GM12878 (cell line): ENCODE measurements at regions not wholly inside any gene's neighbourhood (a gene's known extent, or its start where the extent isn't known, plus 50 kb on each side); places are given as distances from the start of the nearest gene placed in this dataset.

Experiments
- ATAC-seq: fragments of 200-7000 bp; cut with Tn5 transposase; 3 replicates; pipeline ENCODE4 v1.9.1; 2020; ENCODE audit warnings: mild to moderate bottlenecking, moderate library complexity
- BruUV-seq: library from RNA; stranded (reverse); fragments of 400-500 nt; replicated peaks from 2 replicates; lab custom pipeline; 2021; lab: Mats Ljungman, UMichigan
- CTCF ChIA-PET: fragments of 300-600 bp; sonication (Branson Sonifier 250); formaldehyde crosslinking; extraction: SDS; loops from one replicate; lab custom pipeline; 2021; ENCODE audit warnings: inconsistent platforms; lab: Yijun Ruan, JAX
- POLR2A ChIA-PET: fragments of 350-600 bp; formaldehyde crosslinking; extraction: SDS; loops from one replicate; lab custom pipeline; 2021; ENCODE audit warnings: inconsistent platforms; lab: Charles Lee
- RAD21 ChIA-PET: fragments of 300-600 bp; sonication (Branson Sonifier 250); formaldehyde crosslinking; loops from one replicate; lab custom pipeline; 2023; ENCODE audit warnings: antibody characterized with exemption; ENCODE audit not compliant: unreplicated experiment; lab: Charles Lee
- SMC1A ChIA-PET: fragments of 300-600 bp; sonication (Branson Sonifier 250); formaldehyde crosslinking; loops from one replicate; lab custom pipeline; 2023; ENCODE audit not compliant: unreplicated experiment, uncharacterized antibody; lab: Charles Lee
- DNase-seq: peaks from one replicate; pipeline ENCODE4 v3.0.0-alpha.2; 2011; ENCODE audit warnings: low read depth, low spot score
- FAIRE-seq: peaks from 3 replicates; lab custom pipeline; 2011; peaks lifted over from hg19 to GRCh38; lab: Jason Lieb, UNC
- H2AFZ ChIP-seq: 2 replicates; pipeline ENCODE4 v1.6.0; 2011; ENCODE audit warnings: low read depth, low read length, control low read depth; ENCODE audit not compliant: control insufficient read depth
- H3K27ac ChIP-seq: 2 replicates; pipeline ENCODE4 v1.5.1; 2011; ENCODE audit warnings: control low read depth; ENCODE audit not compliant: control insufficient read depth, insufficient read depth
- H3K27me3 ChIP-seq, 2 experiments: replicated peaks in 1 of 2; 2 replicates each; pipeline versions ENCODE4 v1.6.0 to v1.6.1; 2011; ENCODE audit warnings: low read length in 1 of 2; ENCODE audit not compliant: control insufficient read depth in 2 of 2, insufficient read depth in 2 of 2
- H3K36me3 ChIP-seq, 2 experiments: 2 replicates each; pipeline ENCODE4 v1.5.1; 2011; ENCODE audit warnings: low read length in 1 of 2; ENCODE audit not compliant: control insufficient read depth in 2 of 2, insufficient read depth in 2 of 2
- H3K4me1 ChIP-seq: 2 replicates; pipeline ENCODE4 v1.6.1; 2011; ENCODE audit warnings: mild to moderate bottlenecking, low read length, moderate library complexity, mixed read lengths; ENCODE audit not compliant: control insufficient read depth, insufficient read depth
- H3K4me2 ChIP-seq: 2 replicates; pipeline ENCODE4 v1.6.0; 2011; ENCODE audit warnings: control low read depth; ENCODE audit not compliant: control insufficient read depth, insufficient read depth
- H3K4me3 ChIP-seq: fragments of 200-600 bp; sonication (generic); 2 replicates; pipeline ENCODE4 v1.5.1; 2016
- H3K79me2 ChIP-seq: 2 replicates; pipeline ENCODE4 v1.6.0; 2011; ENCODE audit warnings: low read length; ENCODE audit not compliant: control insufficient read depth, insufficient read depth
- H3K9ac ChIP-seq: 2 replicates; pipeline ENCODE4 v1.8.0; 2011; ENCODE audit warnings: low read length, control low read depth, mixed read lengths; ENCODE audit not compliant: control insufficient read depth, insufficient read depth
- H3K9me3 ChIP-seq: replicated peaks from 3 replicates; pipeline ENCODE4 v1.5.1; 2011; ENCODE audit warnings: mild to moderate bottlenecking, low read length; ENCODE audit not compliant: control insufficient read depth, insufficient read depth
- H4K20me1 ChIP-seq: 2 replicates; pipeline ENCODE4 v1.6.0; 2011; ENCODE audit not compliant: control insufficient read depth, insufficient read depth
- HDGF ChIP-seq: fragments of 450-650 bp; IDR thresholded peaks from 2 replicates; pipeline ENCODE4 v1.6.1; 2016; ENCODE audit warnings: antibody characterized with exemption
- JUND ChIP-seq: IDR thresholded peaks from 2 replicates; pipeline ENCODE4 v1.6.1; 2012; ENCODE audit warnings: low read depth, mild to moderate bottlenecking, low read length, improper control_type of control experiment, moderate library complexity
- NBN ChIP-seq: fragments of 450-650 bp; IDR thresholded peaks from 2 replicates; pipeline ENCODE4 v1.6.1; 2016
- STAT1 ChIP-seq: fragments of 450-650 bp; conservative IDR thresholded peaks from 2 replicates; pipeline ENCODE4 v1.6.1; 2014; ENCODE audit warnings: antibody characterized with exemption, mild to moderate bottlenecking
- TARDBP ChIP-seq: IDR thresholded peaks from 2 replicates; pipeline ENCODE4 v1.6.1; 2016; ENCODE audit warnings: borderline replicate concordance
- TCF3 ChIP-seq: IDR thresholded peaks from 2 replicates; pipeline ENCODE4 v1.6.1; 2012; ENCODE audit warnings: low read depth, mild to moderate bottlenecking, low read length, borderline replicate concordance; ENCODE audit not compliant: insufficient read depth
- ZNF274 ChIP-seq: IDR thresholded peaks from one replicate; pipeline ENCODE4 v1.8.0; 2011; ENCODE audit not compliant: insufficient read length, insufficient read depth
- ZNF384 ChIP-seq: IDR thresholded peaks from 2 replicates; pipeline ENCODE4 v1.6.1; 2012; ENCODE audit warnings: low read depth, mild to moderate bottlenecking, low read length, improper control_type of control experiment, borderline replicate concordance
- WGBS: methylation state at CpG from one replicate; pipeline ENCODE4 v1.1.6; 2016; ENCODE audit warnings: low lambda C conversion rate; ENCODE audit not compliant: insufficient replicate concordance, insufficient coverage; ENCODE audit errors: missing lambda C conversion rate; 5-methylcytosine and 5-hydroxymethylcytosine counted together
- in situ Hi-C: fragments of 300-500 bp; cut with MboI; formaldehyde crosslinking; loops from 9 replicates; pipeline ENCODE4 v1.14.3; 2018; ENCODE audit warnings: mixed read lengths
- intact Hi-C: fragments of 100-400 bp; cut with micrococcal nuclease; formaldehyde crosslinking; loops from one replicate; pipeline ENCODE4 v1.14.2; 2022; ENCODE audit not compliant: unreplicated experiment
- TF ChIP-seq, protein P1 (sequence below): fragments of 450-650 bp; formaldehyde crosslinking; IDR thresholded peaks from 2 replicates; pipeline ENCODE4 v1.5.0; 2022; ENCODE audit warnings: mild to moderate bottlenecking, missing genetic modification characterization
- TF ChIP-seq, protein P2 (sequence below): fragments of 450-650 bp; IDR thresholded peaks from 2 replicates; pipeline ENCODE4 v1.6.1; 2014; ENCODE audit warnings: mild to moderate bottlenecking
- TF ChIP-seq, protein P3 (sequence below): fragments of 450-650 bp; IDR thresholded peaks from 2 replicates; pipeline ENCODE4 v1.6.1; 2017; ENCODE audit warnings: mild to moderate bottlenecking, moderate library complexity

DNA sequence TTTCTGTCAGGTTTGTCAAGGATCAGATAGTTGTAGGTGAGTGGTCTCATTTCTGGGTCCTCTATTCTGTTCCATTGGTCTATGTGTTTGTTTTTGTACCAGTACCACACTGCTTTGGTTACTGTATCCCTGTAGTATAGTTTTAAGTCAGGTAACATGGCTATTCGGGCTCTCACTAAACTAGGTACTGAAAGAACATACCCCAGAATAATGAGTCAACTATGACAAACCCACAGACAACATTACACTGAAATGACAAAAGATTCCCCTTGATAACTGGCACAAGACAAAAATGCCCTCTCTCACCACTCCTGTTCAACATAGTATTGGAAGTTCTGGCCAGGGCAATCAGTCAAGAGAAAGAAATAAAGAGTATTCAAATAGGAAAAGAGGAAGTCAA is 535.3 kb upstream of the CYLC2 start:
- SMC1A ChIA-PET = no interaction called here
- in situ Hi-C loops = no loop called here

DNA sequence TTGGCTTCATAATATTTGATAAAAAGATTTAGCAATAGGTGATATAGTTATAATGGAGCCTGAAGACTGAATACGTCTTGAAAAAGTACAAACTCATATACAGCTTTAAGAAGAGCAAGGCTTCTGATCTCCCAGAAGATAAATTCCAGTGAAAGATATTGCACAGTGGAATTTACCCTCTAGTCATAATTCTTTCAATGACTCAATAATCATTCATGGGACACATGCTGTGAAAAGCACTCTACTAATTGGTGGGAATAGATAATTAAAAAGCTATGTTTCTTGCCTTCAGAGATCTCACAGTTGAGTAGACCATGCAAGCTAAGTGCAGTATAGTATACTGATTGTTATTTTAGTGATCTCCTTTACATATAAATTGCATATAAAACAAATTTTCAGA is 538.6 kb upstream of the CYLC2 start:
- FAIRE-seq (no peak), DNase-seq (no peak), ATAC-seq (no peak)
- Histone ChIP-seq H3K79me2 (no peaks in the 10 kb centered on the region), H3K4me2 (no peak overlapping the region), H3K27ac (no peak overlapping the region), H3K27me3 (no peaks in the 10 kb centered on the region), H3K4me3 (no peak overlapping the region), H2AFZ (no peak overlapping the region), H3K9ac (no peak overlapping the region), H3K9me3 (no peaks in the 10 kb centered on the region), H3K4me1 (no peaks in the 10 kb centered on the region), H4K20me1 (no peaks in the 10 kb centered on the region), H3K36me3 (no peaks in the 10 kb centered on the region)
- SMC1A ChIA-PET = no interaction called here
- POLR2A ChIA-PET = no interaction called here
- no TSS peak for BruUV-seq
- TF ChIP-seq TCF3 (no peak), HDGF (no peak), ZNF384 (no peak), JUND (no peak), NBN (no peak)
- TF ChIP-seq, protein P1, sequence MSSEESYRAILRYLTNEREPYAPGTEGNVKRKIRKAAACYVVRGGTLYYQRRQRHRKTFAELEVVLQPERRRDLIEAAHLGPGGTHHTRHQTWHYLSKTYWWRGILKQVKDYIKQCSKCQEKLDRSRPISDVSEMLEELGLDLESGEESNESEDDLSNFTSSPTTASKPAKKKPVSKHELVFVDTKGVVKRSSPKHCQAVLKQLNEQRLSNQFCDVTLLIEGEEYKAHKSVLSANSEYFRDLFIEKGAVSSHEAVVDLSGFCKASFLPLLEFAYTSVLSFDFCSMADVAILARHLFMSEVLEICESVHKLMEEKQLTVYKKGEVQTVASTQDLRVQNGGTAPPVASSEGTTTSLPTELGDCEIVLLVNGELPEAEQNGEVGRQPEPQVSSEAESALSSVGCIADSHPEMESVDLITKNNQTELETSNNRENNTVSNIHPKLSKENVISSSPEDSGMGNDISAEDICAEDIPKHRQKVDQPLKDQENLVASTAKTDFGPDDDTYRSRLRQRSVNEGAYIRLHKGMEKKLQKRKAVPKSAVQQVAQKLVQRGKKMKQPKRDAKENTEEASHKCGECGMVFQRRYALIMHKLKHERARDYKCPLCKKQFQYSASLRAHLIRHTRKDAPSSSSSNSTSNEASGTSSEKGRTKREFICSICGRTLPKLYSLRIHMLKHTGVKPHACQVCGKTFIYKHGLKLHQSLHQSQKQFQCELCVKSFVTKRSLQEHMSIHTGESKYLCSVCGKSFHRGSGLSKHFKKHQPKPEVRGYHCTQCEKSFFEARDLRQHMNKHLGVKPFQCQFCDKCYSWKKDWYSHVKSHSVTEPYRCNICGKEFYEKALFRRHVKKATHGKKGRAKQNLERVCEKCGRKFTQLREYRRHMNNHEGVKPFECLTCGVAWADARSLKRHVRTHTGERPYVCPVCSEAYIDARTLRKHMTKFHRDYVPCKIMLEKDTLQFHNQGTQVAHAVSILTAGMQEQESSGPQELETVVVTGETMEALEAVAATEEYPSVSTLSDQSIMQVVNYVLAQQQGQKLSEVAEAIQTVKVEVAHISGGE = no peak
- TF ChIP-seq, protein P2, sequence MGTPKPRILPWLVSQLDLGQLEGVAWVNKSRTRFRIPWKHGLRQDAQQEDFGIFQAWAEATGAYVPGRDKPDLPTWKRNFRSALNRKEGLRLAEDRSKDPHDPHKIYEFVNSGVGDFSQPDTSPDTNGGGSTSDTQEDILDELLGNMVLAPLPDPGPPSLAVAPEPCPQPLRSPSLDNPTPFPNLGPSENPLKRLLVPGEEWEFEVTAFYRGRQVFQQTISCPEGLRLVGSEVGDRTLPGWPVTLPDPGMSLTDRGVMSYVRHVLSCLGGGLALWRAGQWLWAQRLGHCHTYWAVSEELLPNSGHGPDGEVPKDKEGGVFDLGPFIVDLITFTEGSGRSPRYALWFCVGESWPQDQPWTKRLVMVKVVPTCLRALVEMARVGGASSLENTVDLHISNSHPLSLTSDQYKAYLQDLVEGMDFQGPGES = no peak
- TF ChIP-seq, protein P3, sequence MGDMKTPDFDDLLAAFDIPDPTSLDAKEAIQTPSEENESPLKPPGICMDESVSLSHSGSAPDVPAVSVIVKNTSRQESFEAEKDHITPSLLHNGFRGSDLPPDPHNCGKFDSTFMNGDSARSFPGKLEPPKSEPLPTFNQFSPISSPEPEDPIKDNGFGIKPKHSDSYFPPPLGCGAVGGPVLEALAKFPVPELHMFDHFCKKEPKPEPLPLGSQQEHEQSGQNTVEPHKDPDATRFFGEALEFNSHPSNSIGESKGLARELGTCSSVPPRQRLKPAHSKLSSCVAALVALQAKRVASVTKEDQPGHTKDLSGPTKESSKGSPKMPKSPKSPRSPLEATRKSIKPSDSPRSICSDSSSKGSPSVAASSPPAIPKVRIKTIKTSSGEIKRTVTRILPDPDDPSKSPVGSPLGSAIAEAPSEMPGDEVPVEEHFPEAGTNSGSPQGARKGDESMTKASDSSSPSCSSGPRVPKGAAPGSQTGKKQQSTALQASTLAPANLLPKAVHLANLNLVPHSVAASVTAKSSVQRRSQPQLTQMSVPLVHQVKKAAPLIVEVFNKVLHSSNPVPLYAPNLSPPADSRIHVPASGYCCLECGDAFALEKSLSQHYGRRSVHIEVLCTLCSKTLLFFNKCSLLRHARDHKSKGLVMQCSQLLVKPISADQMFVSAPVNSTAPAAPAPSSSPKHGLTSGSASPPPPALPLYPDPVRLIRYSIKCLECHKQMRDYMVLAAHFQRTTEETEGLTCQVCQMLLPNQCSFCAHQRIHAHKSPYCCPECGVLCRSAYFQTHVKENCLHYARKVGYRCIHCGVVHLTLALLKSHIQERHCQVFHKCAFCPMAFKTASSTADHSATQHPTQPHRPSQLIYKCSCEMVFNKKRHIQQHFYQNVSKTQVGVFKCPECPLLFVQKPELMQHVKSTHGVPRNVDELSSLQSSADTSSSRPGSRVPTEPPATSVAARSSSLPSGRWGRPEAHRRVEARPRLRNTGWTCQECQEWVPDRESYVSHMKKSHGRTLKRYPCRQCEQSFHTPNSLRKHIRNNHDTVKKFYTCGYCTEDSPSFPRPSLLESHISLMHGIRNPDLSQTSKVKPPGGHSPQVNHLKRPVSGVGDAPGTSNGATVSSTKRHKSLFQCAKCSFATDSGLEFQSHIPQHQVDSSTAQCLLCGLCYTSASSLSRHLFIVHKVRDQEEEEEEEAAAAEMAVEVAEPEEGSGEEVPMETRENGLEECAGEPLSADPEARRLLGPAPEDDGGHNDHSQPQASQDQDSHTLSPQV = no peak
- RAD21 ChIA-PET = no interaction called here
- WGBS = 95% methylated on average over 1 of the region's 1 CpG
- CTCF ChIA-PET = no interaction called here
- intact Hi-C loops (no loop called here), in situ Hi-C loops (no loop called here)

More for the DNA sequence above, 535.3 kb upstream of the CYLC2 start:
- Histone ChIP-seq H3K27me3 (no peaks in the 10 kb centered on the region), H3K9me3 (no peaks in the 10 kb centered on the region), H2AFZ (no peak overlapping the region), H4K20me1 (no peaks in the 10 kb centered on the region), H3K9ac (no peak overlapping the region), H3K4me3 (no peak overlapping the region), H3K4me1 (no peaks in the 10 kb centered on the region), H3K27ac (no peak overlapping the region), H3K79me2 (no peaks in the 10 kb centered on the region), H3K4me2 (no peak overlapping the region), H3K36me3 (no peaks in the 10 kb centered on the region)
- DNase-seq (no peak), FAIRE-seq (no peak), ATAC-seq (no peak)
- TF ChIP-seq STAT1 (no peak), HDGF (no peak), ZNF274 (no peak), TARDBP (no peak)
- CTCF ChIA-PET = no interaction called here
- intact Hi-C loops = no loop called here
- WGBS = 0% methylated on average over 1 of the region's 1 CpG
- POLR2A ChIA-PET = no interaction called here
- no TSS peak for BruUV-seq
- RAD21 ChIA-PET = no interaction called here
